CD8-positive, alpha-beta memory T cell (primary cell): ENCODE measurements at regions not wholly inside any gene's neighbourhood (a gene's known extent, or its start where the extent isn't known, plus 50 kb on each side); places are given as distances from the start of the nearest gene placed in this dataset.
"Not testable (repeated sequence)": the region's sequence is repeated elsewhere in the genome, so short reads cannot be mapped to it uniquely, and the experiment has no call there.

Experiments
- CTCF ChIA-PET: fragments of 350-600 bp; sonication (Branson Sonifier 250); formaldehyde crosslinking; loops from one replicate; lab custom pipeline; 2021; ENCODE audit warnings: antibody characterized with exemption; lab: Charles Lee
- POLR2A ChIA-PET: fragments of 350-600 bp; sonication (Branson Sonifier 250); formaldehyde crosslinking; loops from one replicate; lab custom pipeline; 2021; ENCODE audit warnings: antibody characterized with exemption; lab: Charles Lee
- DNase-seq, 5 donors: peaks; one replicate each; pipeline versions ENCODE4 v3.0.0 to v3.0.0-alpha.2; 2020 to 2022; ENCODE audit warnings: mixed read lengths in 1 of 5
- H3K27ac ChIP-seq: one replicate; pipeline ENCODE4 v1.7.0; 2013; ENCODE audit warnings: low read depth, mild to moderate bottlenecking, low read length, moderate library complexity
- H3K27me3 ChIP-seq: 2 replicates; pipeline ENCODE4 v1.7.0; 2013; ENCODE audit warnings: low read length, mild to moderate bottlenecking; ENCODE audit not compliant: insufficient read depth, poor library complexity, severe bottlenecking
- H3K36me3 ChIP-seq: 2 replicates; pipeline ENCODE4 v1.7.0; 2013; ENCODE audit warnings: mild to moderate bottlenecking, low read length, moderate library complexity; ENCODE audit not compliant: insufficient read depth
- H3K4me1 ChIP-seq: 2 replicates; pipeline ENCODE4 v1.7.0; 2013; ENCODE audit warnings: mild to moderate bottlenecking, low read length, moderate library complexity; ENCODE audit not compliant: insufficient read depth
- H3K4me3 ChIP-seq: 2 replicates; pipeline ENCODE4 v1.7.0; 2013; ENCODE audit warnings: mild to moderate bottlenecking, low read length
- H3K9me3 ChIP-seq: 2 replicates; pipeline ENCODE4 v1.7.0; 2013; ENCODE audit warnings: mild to moderate bottlenecking, low read length
- H3K27ac Mint-ChIP-seq, 8 donors: one replicate each; pipeline ENCODE4 v1.8.0; 2020 to 2021; ENCODE audit warnings: mixed read lengths in 8 of 8, mild to moderate bottlenecking in 6 of 8, inconsistent platforms in 3 of 8, moderate library complexity in 3 of 8
- H3K27me3 Mint-ChIP-seq, 2 donors: one replicate each; pipeline ENCODE4 v1.8.0; 2020 to 2021; ENCODE audit warnings: mixed read lengths in 2 of 2, mild to moderate bottlenecking in 1 of 2, moderate library complexity in 1 of 2
- H3K36me3 Mint-ChIP-seq, 3 donors: one replicate each; pipeline ENCODE4 v1.8.0; 2020 to 2021; ENCODE audit warnings: mixed read lengths in 3 of 3, inconsistent platforms in 1 of 3, mild to moderate bottlenecking in 1 of 3
- H3K4me1 Mint-ChIP-seq, 3 donors: one replicate each; pipeline ENCODE4 v1.8.0; 2020 to 2021; ENCODE audit warnings: mixed read lengths in 3 of 3, inconsistent platforms in 1 of 3, mild to moderate bottlenecking in 1 of 3
- H3K4me3 Mint-ChIP-seq, 7 donors: one replicate each; pipeline ENCODE4 v1.8.0; 2020 to 2021; ENCODE audit warnings: mixed read lengths in 7 of 7, mild to moderate bottlenecking in 6 of 7, moderate library complexity in 4 of 7, inconsistent platforms in 2 of 7
- H3K9me3 Mint-ChIP-seq, 5 donors: one replicate each; pipeline ENCODE4 v1.8.0; 2020 to 2022; ENCODE audit warnings: mixed read lengths in 5 of 5, mild to moderate bottlenecking in 3 of 5, moderate library complexity in 2 of 5, inconsistent platforms in 1 of 5

- Mint-ChIP-seq H3K27ac (no peak overlapping the region), H3K36me3 (peaks cover 0 to 3% (median 0%) of the 10 kb centered on the region in 3 donors), H3K4me3 (no peak overlapping the region), H3K27me3 (peaks cover 28 to 69% of the 10 kb centered on the region in 2 donors), H3K4me1 (peaks cover 1 to 4% (median 4%) of the 10 kb centered on the region in 3 donors), H3K9me3 (no peaks in the 10 kb centered on the region)
- Histone ChIP-seq H3K36me3 (no peaks in the 10 kb centered on the region), H3K4me3 (no peak overlapping the region), H3K4me1 (no peaks in the 10 kb centered on the region), H3K27ac (no peak overlapping the region), H3K9me3 (no peaks in the 10 kb centered on the region), H3K27me3 (peaks cover 6% of the 10 kb centered on the region)
- ChIA-PET POLR2A (no interaction called here), CTCF (no interaction called here)
- no peak for DNase-seq
Observed at GRCh38 chr13:33352041-33352440, 66.5 kb upstream of the STARD13 start.

GRCh38 chr13:33352526-33352925 lies 67.0 kb upstream of the STARD13 start:
- Histone ChIP-seq H3K4me1 (no peaks in the 10 kb centered on the region), H3K27ac (no peak overlapping the region), H3K4me3 (no peak overlapping the region), H3K36me3 (no peaks in the 10 kb centered on the region), H3K27me3 (peaks cover 6% of the 10 kb centered on the region), H3K9me3 (no peaks in the 10 kb centered on the region)
- CTCF ChIA-PET = no interaction called here
- POLR2A ChIA-PET = no interaction called here
- Mint-ChIP-seq H3K36me3 (peaks cover 0 to 3% (median 0%) of the 10 kb centered on the region in 3 donors), H3K27ac (no peak overlapping the region), H3K4me1 (peaks cover 1 to 4% (median 4%) of the 10 kb centered on the region in 3 donors), H3K27me3 (peaks cover 25 to 71% of the 10 kb centered on the region in 2 donors), H3K9me3 (no peaks in the 10 kb centered on the region), H3K4me3 (no peak overlapping the region)
- no peak for DNase-seq

GRCh38 chr13:33353210-33353609 lies 67.7 kb upstream of the STARD13 start:
- ChIA-PET POLR2A (no interaction called here), CTCF (no interaction called here)

GRCh38 chr13:33353646-33354045 lies 68.1 kb upstream of the STARD13 start:
- Histone ChIP-seq H3K27me3 (peaks cover 5% of the 10 kb centered on the region), H3K9me3 (no peaks in the 10 kb centered on the region), H3K27ac (no peak overlapping the region), H3K4me3 (no peak overlapping the region), H3K4me1 (no peaks in the 10 kb centered on the region), H3K36me3 (no peaks in the 10 kb centered on the region)
- H3K4me3 Mint-ChIP-seq = no peak overlapping the region
- H3K36me3 Mint-ChIP-seq = peaks cover 0 to 3% (median 0%) of the 10 kb centered on the region in 3 donors
- H3K27me3 Mint-ChIP-seq = peaks cover 18 to 65% of the 10 kb centered on the region in 2 donors
- ChIA-PET POLR2A (no interaction called here), CTCF (no interaction called here)
- no peak overlapping the region for H3K27ac Mint-ChIP-seq
- H3K9me3 Mint-ChIP-seq = peaks cover 0 to 3% (median 0%) of the 10 kb centered on the region in 5 donors
- H3K4me1 Mint-ChIP-seq = peaks cover 1 to 4% (median 4%) of the 10 kb centered on the region in 3 donors
- DNase-seq = no peak

More at GRCh38 chr13:33353210-33353609, 67.7 kb upstream of the STARD13 start:
- Mint-ChIP-seq H3K9me3 (no peaks in the 10 kb centered on the region), H3K36me3 (peaks cover 0 to 3% (median 0%) of the 10 kb centered on the region in 3 donors), H3K4me3 (no peak overlapping the region), H3K27ac (no peak overlapping the region), H3K27me3 (peaks cover 23 to 66% of the 10 kb centered on the region in 2 donors), H3K4me1 (peaks cover 1 to 4% (median 4%) of the 10 kb centered on the region in 3 donors)
- Histone ChIP-seq H3K36me3 (no peaks in the 10 kb centered on the region), H3K4me3 (no peak overlapping the region), H3K27me3 (peaks cover 6% of the 10 kb centered on the region), H3K4me1 (no peaks in the 10 kb centered on the region), H3K9me3 (no peaks in the 10 kb centered on the region), H3K27ac (no peak overlapping the region)
- no peak for DNase-seq

GRCh38 chr13:33355201-33355895 lies 69.8 kb upstream of the STARD13 start:
- Histone ChIP-seq H3K4me3 (no peak overlapping the region), H3K9me3 (no peaks in the 10 kb centered on the region), H3K27me3 (no peaks in the 10 kb centered on the region), H3K4me1 (no peaks in the 10 kb centered on the region), H3K36me3 (no peaks in the 10 kb centered on the region), H3K27ac (no peak overlapping the region)
- H3K36me3 Mint-ChIP-seq = peaks cover 0 to 3% (median 0%) of the 10 kb centered on the region in 3 donors
- no peak for DNase-seq
- H3K9me3 Mint-ChIP-seq = peaks cover 0 to 5% (median 2%) of the 10 kb centered on the region in 5 donors
- no peak overlapping the region for H3K27ac Mint-ChIP-seq
- peaks cover 1 to 4% (median 4%) of the 10 kb centered on the region in 3 donors for H3K4me1 Mint-ChIP-seq
- POLR2A ChIA-PET = no interaction called here
- no peak overlapping the region for H3K4me3 Mint-ChIP-seq
- CTCF ChIA-PET = no interaction called here
- peaks cover 13 to 57% of the 10 kb centered on the region in 2 donors for H3K27me3 Mint-ChIP-seq

GRCh38 chr13:33358076-33358475 lies 72.5 kb upstream of the STARD13 start:
- H3K4me1 ChIP-seq, H3K27me3 ChIP-seq, H3K36me3 ChIP-seq, POLR2A ChIA-PET, H3K4me1 Mint-ChIP-seq, H3K4me3 Mint-ChIP-seq, H3K9me3 ChIP-seq, CTCF ChIA-PET, H3K36me3 Mint-ChIP-seq, H3K27ac ChIP-seq, H3K27ac Mint-ChIP-seq, DNase-seq, H3K4me3 ChIP-seq, H3K9me3 Mint-ChIP-seq: not testable (repeated sequence)
- H3K27me3 Mint-ChIP-seq = peaks cover 9 to 42% of the 10 kb centered on the region in 2 donors

GRCh38 chr13:33362986-33363727 lies 77.6 kb upstream of the STARD13 start:
- H3K9me3 ChIP-seq = no peaks in the 10 kb centered on the region
- H3K27ac ChIP-seq = no peak overlapping the region
- no peak for DNase-seq
- CTCF ChIA-PET = no interaction called here
- no peak overlapping the region for H3K4me3 ChIP-seq
- H3K36me3 Mint-ChIP-seq = no peaks in the 10 kb centered on the region
- H3K9me3 Mint-ChIP-seq = peaks cover 0 to 5% (median 3%) of the 10 kb centered on the region in 5 donors
- H3K4me3 Mint-ChIP-seq = no peak overlapping the region
- peaks cover 4 to 18% of the 10 kb centered on the region in 2 donors for H3K27me3 Mint-ChIP-seq
- H3K27ac Mint-ChIP-seq = no peak overlapping the region
- no peaks in the 10 kb centered on the region for H3K27me3 ChIP-seq
- H3K4me1 Mint-ChIP-seq = peaks cover 2 to 6% (median 5%) of the 10 kb centered on the region in 3 donors
- POLR2A ChIA-PET = no interaction called here
- H3K4me1 ChIP-seq = no peaks in the 10 kb centered on the region
- H3K36me3 ChIP-seq = no peaks in the 10 kb centered on the region

- ChIA-PET POLR2A (no interaction called here), CTCF (no interaction called here)
- H3K4me3 Mint-ChIP-seq = no peak overlapping the region
- H3K4me1 Mint-ChIP-seq = peaks cover 2 to 6% (median 5%) of the 10 kb centered on the region in 3 donors
- H3K27ac Mint-ChIP-seq = no peak overlapping the region
- Histone ChIP-seq H3K27ac (no peak overlapping the region), H3K4me3 (no peak overlapping the region), H3K36me3 (no peaks in the 10 kb centered on the region), H3K27me3 (no peaks in the 10 kb centered on the region), H3K9me3 (no peaks in the 10 kb centered on the region), H3K4me1 (no peaks in the 10 kb centered on the region)
- no peaks in the 10 kb centered on the region for H3K36me3 Mint-ChIP-seq
- peaks cover 5 to 15% of the 10 kb centered on the region in 2 donors for H3K27me3 Mint-ChIP-seq
- H3K9me3 Mint-ChIP-seq = peaks cover 0 to 3% (median under 1%) of the 10 kb centered on the region in 5 donors
- DNase-seq = no peak
Observed at GRCh38 chr13:33364192-33364591, 78.6 kb upstream of the STARD13 start.
